ENCODE measurements at regions not wholly inside any gene's neighbourhood (a gene's known extent, or its start where the extent isn't known, plus 50 kb on each side); places are given as distances from the start of the nearest gene placed in this dataset.

DNA sequence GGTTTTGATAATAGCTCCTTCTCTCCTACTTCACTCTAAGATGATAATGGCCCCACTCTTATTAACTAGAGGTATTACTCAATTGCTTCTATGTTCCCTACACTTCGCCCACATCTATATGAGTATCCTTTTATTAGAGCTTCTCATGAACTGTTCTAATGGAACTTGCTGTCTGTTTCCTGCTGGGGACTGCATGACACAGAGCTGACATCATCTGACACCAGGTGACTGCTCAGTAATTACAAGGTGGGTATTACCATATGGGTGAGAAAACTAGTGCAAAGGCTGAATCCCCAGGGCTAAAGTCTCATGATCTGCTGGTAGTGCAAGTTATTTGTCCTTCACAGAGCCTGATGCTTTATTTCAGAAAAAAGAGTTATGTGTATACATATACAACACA, 146.2 kb upstream of the PLCXD3 start:
- H3K27me3 Mint-ChIP-seq (ENCODE audit: insufficient read depth), result peaks cover 4% of the 10 kb centered on the region
- Histone ChIP-seq H3K4me1 (ENCODE audit: control insufficient read depth, insufficient read depth, low read length) (no peaks in the 10 kb centered on the region), H3K27ac (ENCODE audit: low read depth, low read length) (no peak overlapping the region), H3K9me3 (ENCODE audit: control insufficient read depth, low read length) (no peaks in the 10 kb centered on the region), H3K27me3 (ENCODE audit: control insufficient read depth, insufficient read depth, low read length, poor library complexity, severe bottlenecking) (no peaks in the 10 kb centered on the region), H3K36me3 (ENCODE audit: control insufficient read depth, insufficient read depth, low read length) (no peaks in the 10 kb centered on the region), H3K9ac (ENCODE audit: extremely low read depth, low read length, poor library complexity, severe bottlenecking) (no peak overlapping the region), H3K4me3 (ENCODE audit: low read length) (no peak overlapping the region)
- no peak for DNase-seq
- 100% methylated on average over 1 of the region's 1 CpG for WGBS, 2 experiments (ENCODE audit: insufficient coverage in 1 of 2, insufficient read length in 1 of 2)
- TF ChIP-seq CTCF (conservative IDR thresholded peaks at IDR 0.05), result no peak
- H3K27ac Mint-ChIP-seq, result no peak overlapping the region
- no peaks in the 10 kb centered on the region for H3K4me1 Mint-ChIP-seq
- H3K9me3 Mint-ChIP-seq, result no peaks in the 10 kb centered on the region
- H3K36me3 Mint-ChIP-seq (ENCODE audit: low read depth), result no peaks in the 10 kb centered on the region
- no peak overlapping the region for H3K4me3 Mint-ChIP-seq

DNA sequence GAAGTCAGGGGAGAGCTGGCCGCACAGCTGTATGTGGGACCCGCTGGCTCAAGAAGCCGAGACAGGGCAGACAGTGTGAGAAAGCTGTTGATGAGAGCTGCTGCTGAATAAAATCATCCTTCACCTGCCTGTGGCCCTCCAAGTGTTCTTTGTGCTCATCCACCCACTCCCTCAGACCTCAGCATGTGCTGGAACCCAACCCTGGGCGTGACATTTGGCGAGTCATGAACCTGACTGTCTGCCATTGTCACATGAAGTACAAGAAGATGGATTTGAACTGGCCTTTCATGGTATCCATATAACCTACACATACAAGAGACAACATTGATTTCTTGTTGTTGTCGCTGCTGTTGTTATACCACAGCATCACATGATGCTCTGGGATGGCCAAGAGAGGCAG, 139.7 kb upstream of the PLCXD3 start:
- no peak overlapping the region for H3K4me3 Mint-ChIP-seq
- TF ChIP-seq CTCF (conservative IDR thresholded peaks at IDR 0.05), result no peak
- no peaks in the 10 kb centered on the region for H3K36me3 ChIP-seq (ENCODE audit: control insufficient read depth, insufficient read depth, low read length)
- no peak overlapping the region for H3K4me3 ChIP-seq (ENCODE audit: low read length)
- no peaks in the 10 kb centered on the region for H3K27me3 Mint-ChIP-seq (ENCODE audit: insufficient read depth)
- peaks cover 8% of the 10 kb centered on the region for H3K4me1 Mint-ChIP-seq
- 88 to 93% methylated on average over 3 to 6 of the region's 6 CpGs for WGBS, 2 experiments (ENCODE audit: insufficient coverage in 1 of 2, insufficient read length in 1 of 2)
- no peaks in the 10 kb centered on the region for H3K36me3 Mint-ChIP-seq (ENCODE audit: low read depth)
- H3K9me3 Mint-ChIP-seq, result no peaks in the 10 kb centered on the region
- no peak overlapping the region for H3K9ac ChIP-seq (ENCODE audit: extremely low read depth, low read length, poor library complexity, severe bottlenecking)
- H3K9me3 ChIP-seq (ENCODE audit: control insufficient read depth, low read length), result no peaks in the 10 kb centered on the region
- H3K4me1 ChIP-seq (ENCODE audit: control insufficient read depth, insufficient read depth, low read length), result peaks cover 11% of the 10 kb centered on the region
- DNase-seq, result no peak
- no peaks in the 10 kb centered on the region for H3K27me3 ChIP-seq (ENCODE audit: control insufficient read depth, insufficient read depth, low read length, poor library complexity, severe bottlenecking)
- H3K27ac ChIP-seq (ENCODE audit: low read depth, low read length), result no peak overlapping the region
- H3K27ac Mint-ChIP-seq, result no peak overlapping the region

DNA sequence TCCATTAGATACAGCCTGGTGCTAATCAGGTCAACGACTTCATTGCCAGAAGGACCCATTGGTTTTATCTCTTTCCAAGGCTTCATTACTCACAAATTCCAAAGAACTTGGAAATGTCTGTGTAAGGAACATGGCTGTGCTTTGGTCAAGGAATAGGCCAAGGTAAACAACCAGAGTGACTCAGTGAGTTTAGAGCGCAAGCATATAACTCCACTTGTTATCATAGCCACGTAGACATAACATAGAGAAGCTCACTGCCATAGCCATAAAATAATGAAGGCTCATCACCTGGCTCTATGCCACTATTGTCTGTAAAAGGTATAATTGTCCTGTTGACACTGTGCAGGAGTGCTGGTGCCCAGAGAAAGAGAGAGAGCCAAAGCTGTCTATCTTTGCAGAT, 139.3 kb upstream of the PLCXD3 start:
- H3K27ac ChIP-seq (ENCODE audit: low read depth, low read length), result no peak overlapping the region
- Mint-ChIP-seq H3K27me3 (ENCODE audit: insufficient read depth) (no peaks in the 10 kb centered on the region), H3K27ac (no peak overlapping the region), H3K9me3 (no peaks in the 10 kb centered on the region), H3K4me3 (no peak overlapping the region), H3K4me1 (peaks cover 8% of the 10 kb centered on the region), H3K36me3 (ENCODE audit: low read depth) (no peaks in the 10 kb centered on the region)
- no peaks in the 10 kb centered on the region for H3K36me3 ChIP-seq (ENCODE audit: control insufficient read depth, insufficient read depth, low read length)
- DNase-seq, result no peak
- H3K27me3 ChIP-seq (ENCODE audit: control insufficient read depth, insufficient read depth, low read length, poor library complexity, severe bottlenecking), result no peaks in the 10 kb centered on the region
- H3K4me1 ChIP-seq (ENCODE audit: control insufficient read depth, insufficient read depth, low read length), result peaks cover 11% of the 10 kb centered on the region
- no peak overlapping the region for H3K4me3 ChIP-seq (ENCODE audit: low read length)
- H3K9me3 ChIP-seq (ENCODE audit: control insufficient read depth, low read length), result no peaks in the 10 kb centered on the region
- TF ChIP-seq CTCF (conservative IDR thresholded peaks at IDR 0.05), result no peak
- H3K9ac ChIP-seq (ENCODE audit: extremely low read depth, low read length, poor library complexity, severe bottlenecking), result no peak overlapping the region
- 80 to 96% methylated on average over 1 to 3 of the region's 3 CpGs for WGBS, 2 experiments (ENCODE audit: insufficient coverage in 1 of 2, insufficient read length in 1 of 2)
